Trophoblast cell (in vitro differentiated cells and primary cell): ENCODE measurements at regions not wholly inside any gene's neighbourhood (a gene's known extent, or its start where the extent isn't known, plus 50 kb on each side); places are given as distances from the start of the nearest gene placed in this dataset.

Experiments
- DNase-seq, 2 donors: peaks; one replicate each; pipeline ENCODE4 v3.0.0-alpha.2; 2016
- H2AFZ ChIP-seq: 2 replicates; pipeline ENCODE4 v1.6.1; 2013; ENCODE audit warnings: low read length, moderate library complexity, mild to moderate bottlenecking; ENCODE audit not compliant: insufficient read depth, poor library complexity
- H2AK5ac ChIP-seq: 2 replicates; pipeline ENCODE4 v1.6.1; 2013; ENCODE audit warnings: mild to moderate bottlenecking, low read length
- H2BK120ac ChIP-seq: 2 replicates; pipeline ENCODE4 v1.6.1; 2013; ENCODE audit warnings: low read length, mild to moderate bottlenecking, moderate library complexity; ENCODE audit not compliant: insufficient read depth, poor library complexity
- H2BK12ac ChIP-seq: 2 replicates; pipeline ENCODE4 v1.6.1; 2013; ENCODE audit warnings: mild to moderate bottlenecking, low read length, moderate library complexity
- H2BK5ac ChIP-seq: 2 replicates; pipeline ENCODE4 v1.6.1; 2013; ENCODE audit warnings: low read length, low read depth, moderate library complexity, mild to moderate bottlenecking; ENCODE audit not compliant: poor library complexity
- H3K14ac ChIP-seq: 2 replicates; pipeline ENCODE4 v1.6.1; 2013; ENCODE audit warnings: mild to moderate bottlenecking, low read length
- H3K18ac ChIP-seq: 2 replicates; pipeline ENCODE4 v1.6.1; 2013; ENCODE audit warnings: mild to moderate bottlenecking, low read length
- H3K23ac ChIP-seq: 2 replicates; pipeline ENCODE4 v1.6.1; 2013; ENCODE audit warnings: low read length
- H3K27ac ChIP-seq: 2 replicates; pipeline ENCODE4 v1.5.1; 2013; ENCODE audit warnings: low read depth, mild to moderate bottlenecking, inconsistent platforms, low read length, moderate library complexity
- H3K27me3 ChIP-seq: 2 replicates; pipeline ENCODE4 v1.6.1; 2013; ENCODE audit warnings: inconsistent platforms, mild to moderate bottlenecking, low read length, moderate library complexity; ENCODE audit not compliant: insufficient read depth
- H3K36me3 ChIP-seq, 2 experiments: 1 replicate in 1 of 2; 2 replicates in 1 of 2; pipeline ENCODE4 v1.6.1; 2013; ENCODE audit warnings: low read length in 2 of 2, mild to moderate bottlenecking in 2 of 2, moderate library complexity in 1 of 2; ENCODE audit not compliant: insufficient read depth in 2 of 2, control insufficient read depth in 1 of 2
- H3K4ac ChIP-seq: 2 replicates; pipeline ENCODE4 v1.6.1; 2013; ENCODE audit warnings: low read depth, mild to moderate bottlenecking, low read length, moderate library complexity
- H3K4me1 ChIP-seq, 2 experiments: 1 replicate in 1 of 2; 2 replicates in 1 of 2; pipeline ENCODE4 v1.6.1; 2013; ENCODE audit warnings: low read length in 2 of 2, mild to moderate bottlenecking in 2 of 2, moderate library complexity in 1 of 2; ENCODE audit not compliant: insufficient read depth in 2 of 2, control insufficient read depth in 1 of 2
- H3K4me2 ChIP-seq: 2 replicates; pipeline ENCODE4 v1.6.1; 2013; ENCODE audit warnings: inconsistent platforms, mild to moderate bottlenecking, low read length, moderate library complexity
- H3K4me3 ChIP-seq: 2 replicates; pipeline ENCODE4 v1.5.1; 2013; ENCODE audit warnings: mild to moderate bottlenecking, low read depth, low read length, inconsistent platforms
- H3K79me1 ChIP-seq: one replicate; pipeline ENCODE4 v1.6.1; 2013; ENCODE audit warnings: low read length
- H3K79me2 ChIP-seq: 2 replicates; pipeline ENCODE4 v1.6.1; 2013; ENCODE audit warnings: low read length, mild to moderate bottlenecking; ENCODE audit not compliant: control insufficient read depth, insufficient read depth, poor library complexity
- H3K9ac ChIP-seq: 2 replicates; pipeline ENCODE4 v1.6.1; 2013; ENCODE audit warnings: mild to moderate bottlenecking, low read length
- H3K9me3 ChIP-seq: 2 replicates; pipeline ENCODE4 v1.6.1; 2013; ENCODE audit warnings: low read depth, mild to moderate bottlenecking, control low read depth, inconsistent platforms, low read length; ENCODE audit not compliant: insufficient read depth
- H4K12ac ChIP-seq: 2 replicates; pipeline ENCODE4 v1.6.1; 2013; ENCODE audit warnings: low read depth, mild to moderate bottlenecking, low read length, moderate library complexity
- H4K8ac ChIP-seq: 2 replicates; pipeline ENCODE4 v1.6.1; 2013; ENCODE audit warnings: low read depth, mild to moderate bottlenecking, low read length, moderate library complexity
- H4K91ac ChIP-seq: one replicate; pipeline ENCODE4 v1.6.1; 2013; ENCODE audit warnings: low read depth, mild to moderate bottlenecking, low read length, moderate library complexity
- WGBS: extraction: QIAGEN DNeasy Blood & Tissue Kit; methylation state at CpG from one replicate; pipeline ENCODE4 v1.1.7; 2013; ENCODE audit warnings: missing lambda C conversion rate; ENCODE audit not compliant: insufficient read length, insufficient coverage; ENCODE audit errors: extremely low coverage; 5-methylcytosine and 5-hydroxymethylcytosine counted together

- no peak overlapping the region for H2AK5ac ChIP-seq
- no peak overlapping the region for H4K8ac ChIP-seq
- no peak overlapping the region for H3K27ac ChIP-seq
- H3K14ac ChIP-seq = no peak overlapping the region
- H3K23ac ChIP-seq = no peak overlapping the region
- no peaks in the 10 kb centered on the region for H3K4me1 ChIP-seq
- WGBS = no CpG with 5 or more reads among the region's 5 CpGs
- no peaks in the 10 kb centered on the region for H3K9me3 ChIP-seq
- no peak overlapping the region for H2BK120ac ChIP-seq
- no peak overlapping the region for H3K4me2 ChIP-seq
- no peak overlapping the region for H4K12ac ChIP-seq
- DNase-seq = no peak
- H3K36me3 ChIP-seq = no peaks in the 10 kb centered on the region
- no peaks in the 10 kb centered on the region for H3K79me2 ChIP-seq
- no peaks in the 10 kb centered on the region for H3K79me1 ChIP-seq
- H3K27me3 ChIP-seq = no peaks in the 10 kb centered on the region
- H3K9ac ChIP-seq = no peak overlapping the region
- no peak overlapping the region for H3K18ac ChIP-seq
- no peak overlapping the region for H2BK5ac ChIP-seq
- H4K91ac ChIP-seq = no peak overlapping the region
- H3K4me3 ChIP-seq = no peak overlapping the region
- no peak overlapping the region for H2BK12ac ChIP-seq
- H3K4ac ChIP-seq = no peak overlapping the region
- no peak overlapping the region for H2AFZ ChIP-seq
Measured at GRCh38 chr17:13320046-13320785, 281.5 kb downstream of the HS3ST3A1 start.

- no peaks in the 10 kb centered on the region for H3K4me1 ChIP-seq
- no peak overlapping the region for H4K12ac ChIP-seq
- H3K4me2 ChIP-seq = no peak overlapping the region
- H2AK5ac ChIP-seq = no peak overlapping the region
- no peak overlapping the region for H2AFZ ChIP-seq
- H4K8ac ChIP-seq = no peak overlapping the region
- no peak overlapping the region for H2BK12ac ChIP-seq
- no peak overlapping the region for H4K91ac ChIP-seq
- H2BK120ac ChIP-seq = no peak overlapping the region
- peak in 1 of 2 donors; percentile 84 for DNase-seq
- H3K9ac ChIP-seq = no peak overlapping the region
- no CpG with 5 or more reads among the region's 1 CpG for WGBS
- no peak overlapping the region for H3K14ac ChIP-seq
- no peak overlapping the region for H3K4me3 ChIP-seq
- H3K36me3 ChIP-seq = no peaks in the 10 kb centered on the region
- H3K27ac ChIP-seq = no peak overlapping the region
- H2BK5ac ChIP-seq = no peak overlapping the region
- no peak overlapping the region for H3K23ac ChIP-seq
- no peaks in the 10 kb centered on the region for H3K27me3 ChIP-seq
- H3K79me1 ChIP-seq = no peaks in the 10 kb centered on the region
- H3K9me3 ChIP-seq = no peaks in the 10 kb centered on the region
- no peak overlapping the region for H3K18ac ChIP-seq
- no peaks in the 10 kb centered on the region for H3K79me2 ChIP-seq
- H3K4ac ChIP-seq = no peak overlapping the region
Measured at GRCh38 chr17:13316657-13317056, 285.1 kb downstream of the HS3ST3A1 start.

- Histone ChIP-seq H3K18ac (no peak overlapping the region), H2BK5ac (no peak overlapping the region), H3K36me3 (no peaks in the 10 kb centered on the region), H3K27me3 (no peaks in the 10 kb centered on the region), H3K14ac (no peak overlapping the region), H3K4me3 (no peak overlapping the region), H4K8ac (no peak overlapping the region), H3K79me2 (no peaks in the 10 kb centered on the region), H2BK12ac (no peak overlapping the region), H4K12ac (no peak overlapping the region), H3K9ac (no peak overlapping the region), H3K27ac (no peak overlapping the region), H3K79me1 (no peaks in the 10 kb centered on the region), H3K23ac (no peak overlapping the region), H3K4me1 (peaks cover 0 to 1% of the 10 kb centered on the region in 2 experiments), H3K9me3 (no peaks in the 10 kb centered on the region), H4K91ac (no peak overlapping the region), H3K4me2 (no peak overlapping the region), H2BK120ac (no peak overlapping the region), H2AFZ (no peak overlapping the region), H3K4ac (no peak overlapping the region), H2AK5ac (no peak overlapping the region)
- WGBS = no CpG with 5 or more reads among the region's 1 CpG
- peak; percentile 59 to 69 for DNase-seq
Measured at GRCh38 chr17:13311306-13311705, 290.4 kb downstream of the HS3ST3A1 start.

GRCh38 chr17:13310858-13311257, 290.9 kb downstream of the HS3ST3A1 start:
- Histone ChIP-seq H3K9ac (no peak overlapping the region), H4K91ac (no peak overlapping the region), H3K14ac (no peak overlapping the region), H2BK12ac (no peak overlapping the region), H3K36me3 (no peaks in the 10 kb centered on the region), H2BK120ac (no peak overlapping the region), H3K23ac (no peak overlapping the region), H3K9me3 (no peaks in the 10 kb centered on the region), H2AFZ (no peak overlapping the region), H3K27me3 (no peaks in the 10 kb centered on the region), H3K18ac (no peak overlapping the region), H4K8ac (no peak overlapping the region), H3K79me1 (no peaks in the 10 kb centered on the region), H2BK5ac (no peak overlapping the region), H3K4me1 (peaks cover 0 to 3% of the 10 kb centered on the region in 2 experiments), H3K27ac (no peak overlapping the region), H2AK5ac (no peak overlapping the region), H4K12ac (no peak overlapping the region), H3K79me2 (no peaks in the 10 kb centered on the region), H3K4ac (no peak overlapping the region), H3K4me2 (no peak overlapping the region), H3K4me3 (no peak overlapping the region)
- WGBS = no CpG with 5 or more reads among the region's 2 CpGs
- no peak for DNase-seq
